SU-DHL-6 (cell line): ENCODE measurements at regions not wholly inside any gene's neighbourhood (a gene's known extent, or its start where the extent isn't known, plus 50 kb on each side); places are given as distances from the start of the nearest gene placed in this dataset.

Experiments
- CTCF ChIP-seq: fragments of 200-600 bp; sonication (generic); IDR thresholded peaks from one replicate; pipeline ENCODE4 v1.5.1; 2017; ENCODE audit warnings: antibody characterized with exemption, mild to moderate bottlenecking, low read length, moderate library complexity; ENCODE audit not compliant: insufficient read depth, poor library complexity, severe bottlenecking
- EZH2phosphoT487 ChIP-seq: fragments of 200-600 bp; sonication (generic), shearing (Covaris generic); conservative IDR thresholded peaks from 2 replicates; pipeline ENCODE4 v1.6.1; 2018; ENCODE audit warnings: mild to moderate bottlenecking, antibody characterized with exemption, low read length, moderate library complexity, mixed read lengths

- TF ChIP-seq CTCF (no peak), EZH2phosphoT487 (no peak)
These were observed 297.6 kb downstream of the DAD1 start for GRCh38 chr14:22291406-22291805.
